ACC112 (cell line): ENCODE measurements at regions not wholly inside any gene's neighbourhood (a gene's known extent, or its start where the extent isn't known, plus 50 kb on each side); places are given as distances from the start of the nearest gene placed in this dataset.

Experiments used
- H2AFZ ChIP-seq: fragments of 200-600 bp; sonication (generic); one replicate; pipeline ENCODE4 v1.6.0; 2017; ENCODE audit warnings: antibody characterized with exemption, low read length; ENCODE audit not compliant: unreplicated experiment
- H3K27ac ChIP-seq: fragments of 200-600 bp; sonication (generic); 2 replicates; pipeline ENCODE4 v1.5.1; 2014; ENCODE audit warnings: low read depth, mild to moderate bottlenecking, antibody characterized with exemption, low read length, moderate library complexity
- H3K27me3 ChIP-seq: fragments of 200-600 bp; sonication (generic); 2 replicates; pipeline ENCODE4 v1.6.1; 2014; ENCODE audit warnings: mild to moderate bottlenecking, antibody characterized with exemption, low read length, moderate library complexity, mixed read lengths; ENCODE audit not compliant: insufficient read depth
- H3K36me3 ChIP-seq: fragments of 200-600 bp; sonication (generic); 2 replicates; pipeline ENCODE4 v1.6.1; 2016; ENCODE audit warnings: mild to moderate bottlenecking, antibody characterized with exemption, low read length, moderate library complexity, mixed read lengths; ENCODE audit not compliant: insufficient read depth
- H3K4me1 ChIP-seq: fragments of 200-600 bp; sonication (generic); one replicate; pipeline ENCODE4 v1.6.1; 2016; ENCODE audit warnings: low read length, mixed read lengths; ENCODE audit not compliant: insufficient read depth, unreplicated experiment, control insufficient read depth
- H3K4me3 ChIP-seq: fragments of 200-600 bp; sonication (generic); 2 replicates; pipeline ENCODE4 v1.5.1; 2014; ENCODE audit warnings: mild to moderate bottlenecking, low read depth, low read length
- H3K79me2 ChIP-seq: fragments of 200-600 bp; sonication (generic); one replicate; pipeline ENCODE4 v1.6.0; 2016; ENCODE audit warnings: low read length; ENCODE audit not compliant: control insufficient read depth, unreplicated experiment, insufficient read depth

DNA sequence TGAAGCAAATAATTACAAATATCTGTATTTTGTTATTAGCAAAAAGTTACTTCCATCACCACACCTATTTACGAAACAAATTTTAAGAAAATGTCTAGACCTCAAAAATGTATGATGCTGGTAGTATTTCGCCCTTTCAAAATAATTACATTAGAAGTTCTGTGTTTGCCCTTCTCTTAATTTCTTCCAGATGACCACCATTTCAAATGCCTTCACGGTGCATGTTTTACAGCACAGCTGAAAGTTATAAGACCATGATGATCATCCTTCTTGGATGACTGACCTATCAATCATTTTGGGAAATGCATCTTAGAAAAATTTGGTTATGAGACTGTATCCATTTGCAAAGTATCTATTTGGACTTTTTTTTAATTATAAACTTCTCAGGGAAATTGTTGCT is 390.8 kb downstream of the SLITRK6 start:
- Histone ChIP-seq H3K27ac (no peak overlapping the region), H3K4me1 (no peaks in the 10 kb centered on the region), H2AFZ (no peak overlapping the region)

DNA sequence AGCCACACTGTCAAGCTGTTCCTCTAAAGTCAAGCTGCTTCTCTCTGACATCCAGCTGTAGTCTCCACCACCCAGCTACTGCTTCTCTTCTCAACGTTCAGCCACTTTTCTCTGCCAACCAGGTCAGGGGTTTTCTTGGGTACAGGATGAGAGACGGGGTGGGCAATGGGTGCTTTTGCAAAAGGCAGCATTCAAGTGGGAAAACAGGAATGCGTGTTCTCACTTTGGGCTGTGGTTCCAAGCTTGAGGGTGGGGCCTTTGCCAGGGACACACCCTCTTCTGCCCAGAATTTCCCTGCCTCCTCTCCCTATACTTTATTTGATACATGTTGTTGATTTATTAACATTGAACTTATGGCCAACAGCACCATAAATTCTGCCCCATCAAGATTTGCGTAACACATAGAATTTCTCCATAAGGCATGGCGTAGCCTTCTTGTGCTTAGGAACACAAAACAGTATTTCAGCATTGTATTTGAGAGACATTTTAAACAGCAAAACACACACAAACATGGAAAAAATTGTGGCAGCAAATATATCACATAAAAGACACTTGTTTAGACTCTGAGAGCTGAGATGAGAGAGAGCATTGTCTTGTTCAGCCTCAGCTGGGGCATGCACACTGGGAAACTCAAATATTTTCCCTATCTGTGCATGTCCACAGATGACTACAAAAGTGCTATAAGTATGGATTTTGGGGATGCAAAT is 392.8 kb downstream of the SLITRK6 start:
- Histone ChIP-seq H2AFZ (no peak overlapping the region), H3K4me3 (no peak overlapping the region), H3K79me2 (no peaks in the 10 kb centered on the region)

More for the DNA sequence above, 390.8 kb downstream of the SLITRK6 start:
- Histone ChIP-seq H3K36me3 (no peaks in the 10 kb centered on the region), H3K4me3 (no peak overlapping the region), H3K27me3 (no peaks in the 10 kb centered on the region), H3K79me2 (no peaks in the 10 kb centered on the region)

DNA sequence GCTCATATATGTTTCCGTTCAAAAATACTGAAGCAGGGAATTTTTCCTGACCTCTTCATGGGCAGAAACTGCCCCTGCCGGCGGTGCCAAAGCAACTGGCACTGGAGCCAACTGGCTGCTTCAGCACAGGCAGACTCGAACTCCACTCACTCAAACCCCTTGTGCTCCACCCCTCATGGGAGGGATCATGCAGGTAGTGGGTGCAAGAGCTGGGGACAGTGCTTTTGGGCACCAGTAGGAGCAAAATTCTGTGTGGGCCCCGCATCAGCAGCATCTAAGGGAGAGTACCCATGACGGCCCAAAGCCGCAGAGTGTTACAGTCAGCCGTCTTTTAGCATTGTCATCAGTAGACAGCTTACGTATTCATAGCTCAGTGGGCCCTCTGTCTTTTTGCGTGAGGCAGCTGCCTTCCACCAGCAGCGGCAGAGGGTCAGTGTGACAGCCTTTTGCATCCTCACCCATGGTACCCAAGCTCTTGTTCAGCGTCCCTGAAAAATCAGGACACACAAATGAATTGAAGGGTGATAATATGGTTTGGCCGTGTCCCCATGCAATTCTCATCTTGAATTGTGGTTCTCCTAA is 393.8 kb downstream of the SLITRK6 start:
- Histone ChIP-seq H3K4me3 (no peak overlapping the region), H3K27me3 (no peaks in the 10 kb centered on the region), H3K36me3 (no peaks in the 10 kb centered on the region), H3K79me2 (no peaks in the 10 kb centered on the region), H3K27ac (no peak overlapping the region), H2AFZ (no peak overlapping the region), H3K4me1 (no peaks in the 10 kb centered on the region)

More for the DNA sequence above, 392.8 kb downstream of the SLITRK6 start:
- Histone ChIP-seq H3K27ac (no peak overlapping the region), H3K27me3 (no peaks in the 10 kb centered on the region), H3K36me3 (no peaks in the 10 kb centered on the region), H3K4me1 (no peaks in the 10 kb centered on the region)

DNA sequence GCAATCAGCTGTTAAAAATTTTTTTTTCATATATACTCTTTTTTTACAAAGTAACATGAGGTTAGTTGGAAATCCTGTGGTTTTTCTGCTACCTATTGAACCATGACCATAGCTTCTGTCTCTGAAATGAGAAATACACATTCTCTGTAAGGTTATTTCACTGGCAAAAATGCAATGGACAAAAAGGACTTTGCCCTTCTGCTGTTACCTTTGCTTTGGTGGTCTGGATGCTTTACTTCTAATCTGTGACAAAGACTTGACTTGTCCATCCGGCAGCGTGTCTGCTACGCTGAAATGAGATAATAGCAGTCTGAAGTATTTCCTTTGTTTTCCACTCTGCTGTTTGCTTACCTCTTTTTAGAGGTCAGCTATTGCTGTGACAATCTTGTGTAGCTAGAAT is 412.8 kb downstream of the SLITRK6 start:
- Histone ChIP-seq H3K36me3 (no peaks in the 10 kb centered on the region), H3K27me3 (no peaks in the 10 kb centered on the region), H2AFZ (no peak overlapping the region), H3K27ac (no peak overlapping the region), H3K4me3 (no peak overlapping the region), H3K4me1 (no peaks in the 10 kb centered on the region), H3K79me2 (no peaks in the 10 kb centered on the region)

DNA sequence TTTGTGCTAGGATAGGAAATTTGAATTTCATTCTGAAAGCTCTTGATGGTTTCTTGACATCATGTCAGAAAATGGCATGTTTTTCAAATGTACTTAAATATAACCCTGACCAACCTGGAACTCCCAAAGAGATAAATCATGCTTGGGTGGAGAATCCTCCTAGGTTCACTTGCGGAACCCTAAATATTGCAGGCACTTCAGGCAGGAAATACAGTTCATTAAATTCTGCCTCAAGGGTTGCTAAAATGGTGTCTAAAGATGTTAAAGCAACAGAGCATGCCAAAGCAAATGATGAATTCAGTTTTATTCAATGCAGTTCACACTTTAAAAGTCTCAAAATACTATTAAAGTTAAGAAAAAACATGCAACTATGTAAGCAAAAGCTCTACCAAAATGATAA is 415.9 kb downstream of the SLITRK6 start:
- Histone ChIP-seq H3K4me1 (no peaks in the 10 kb centered on the region), H3K27ac (no peak overlapping the region), H3K36me3 (no peaks in the 10 kb centered on the region), H3K4me3 (no peak overlapping the region), H3K27me3 (no peaks in the 10 kb centered on the region), H3K79me2 (no peaks in the 10 kb centered on the region), H2AFZ (no peak overlapping the region)

DNA sequence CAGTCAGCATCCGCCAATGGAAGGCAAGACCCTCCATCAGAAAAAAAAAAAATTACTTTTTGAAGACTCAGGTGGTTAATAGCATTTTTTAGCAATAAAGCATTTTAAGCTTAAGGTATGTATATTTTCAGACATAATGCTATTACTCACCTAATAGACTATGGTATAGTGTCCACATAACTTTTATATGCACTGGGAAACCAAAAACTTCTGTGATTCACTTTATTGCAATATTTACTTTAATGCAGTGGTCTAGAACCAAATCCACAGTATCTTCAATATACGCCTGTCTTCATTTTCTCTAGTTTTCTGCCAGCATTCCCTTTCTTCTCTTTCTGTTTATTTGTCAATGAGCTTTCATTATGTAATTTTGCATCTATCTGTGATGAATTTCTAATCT is 418.1 kb downstream of the SLITRK6 start:
- H3K27ac ChIP-seq, result no peak overlapping the region
- H3K36me3 ChIP-seq, result no peaks in the 10 kb centered on the region
- H3K4me1 ChIP-seq, result no peaks in the 10 kb centered on the region
- H2AFZ ChIP-seq, result no peak overlapping the region
- no peak overlapping the region for H3K4me3 ChIP-seq
- no peaks in the 10 kb centered on the region for H3K27me3 ChIP-seq
- H3K79me2 ChIP-seq, result no peaks in the 10 kb centered on the region

DNA sequence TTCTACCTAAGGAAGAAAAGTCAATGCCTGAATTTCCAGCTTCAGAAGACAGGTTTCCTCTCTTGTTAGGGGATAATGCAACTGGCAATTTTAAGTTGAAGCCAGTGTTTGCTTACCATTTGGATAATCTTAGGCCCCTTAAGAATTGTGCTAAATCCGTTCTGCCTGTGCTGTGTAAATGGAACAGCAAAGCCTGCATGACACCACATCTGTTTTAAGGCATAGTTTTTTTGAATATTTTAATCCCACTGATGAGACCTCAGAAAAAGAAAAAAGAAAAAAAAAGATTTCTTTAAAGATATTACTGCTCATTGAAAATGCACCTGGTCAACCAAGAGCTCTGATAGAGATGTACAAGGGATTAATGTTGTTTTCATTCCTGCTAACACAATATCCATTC is 419.2 kb downstream of the SLITRK6 start:
- no peaks in the 10 kb centered on the region for H3K36me3 ChIP-seq
- H2AFZ ChIP-seq, result peak overlapping the region; percentile 16

DNA sequence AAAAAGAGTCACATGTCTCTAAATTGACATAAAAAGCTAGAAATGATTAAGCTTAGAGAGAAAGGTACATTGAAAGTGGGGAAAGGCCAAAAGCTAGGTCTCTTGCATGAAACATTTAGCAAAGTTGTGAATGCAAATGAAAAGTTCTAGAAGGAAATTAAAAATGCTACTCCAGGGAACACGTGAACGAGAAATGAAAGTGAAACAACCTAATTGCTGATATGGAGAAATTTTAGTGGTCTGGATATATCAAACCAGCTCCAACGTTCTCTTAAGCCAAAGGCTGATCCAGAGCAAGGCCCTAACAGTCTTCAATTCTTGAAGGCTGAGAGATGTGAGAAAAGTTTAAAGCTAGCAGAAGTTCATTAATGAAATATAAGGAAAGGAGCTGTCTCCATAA is 419.8 kb downstream of the SLITRK6 start:
- H3K27ac ChIP-seq, result no peak overlapping the region
- H2AFZ ChIP-seq, result peak overlapping the region; percentile 16
- H3K4me3 ChIP-seq, result peak overlapping the region; percentile 69
- no peaks in the 10 kb centered on the region for H3K27me3 ChIP-seq
- no peaks in the 10 kb centered on the region for H3K4me1 ChIP-seq
- no peaks in the 10 kb centered on the region for H3K36me3 ChIP-seq
- H3K79me2 ChIP-seq, result no peaks in the 10 kb centered on the region

More for the DNA sequence above, 419.2 kb downstream of the SLITRK6 start:
- Histone ChIP-seq H3K27me3 (no peaks in the 10 kb centered on the region), H3K27ac (no peak overlapping the region), H3K4me3 (peak overlapping the region; percentile 69), H3K4me1 (no peaks in the 10 kb centered on the region), H3K79me2 (no peaks in the 10 kb centered on the region)

DNA sequence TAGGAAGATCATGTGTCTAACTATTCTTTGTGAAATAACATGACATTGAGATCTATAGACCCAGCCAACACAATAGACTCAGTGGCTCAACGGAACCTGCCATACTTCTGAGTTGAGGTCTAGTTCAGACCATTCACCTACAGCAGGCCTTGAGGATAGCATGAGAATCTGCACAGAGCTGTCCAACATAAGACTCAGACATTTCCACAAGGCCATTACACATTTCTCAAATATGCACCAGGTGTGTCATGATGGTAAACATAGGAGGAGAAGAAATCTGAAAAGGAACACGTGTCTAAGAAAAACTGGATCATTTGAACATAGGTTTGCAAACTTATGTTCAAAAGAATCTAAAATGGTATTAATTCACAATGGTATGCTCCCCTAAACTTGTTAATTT is 421.4 kb downstream of the SLITRK6 start:
- no peaks in the 10 kb centered on the region for H3K4me1 ChIP-seq
- no peaks in the 10 kb centered on the region for H3K79me2 ChIP-seq
- no peak overlapping the region for H3K27ac ChIP-seq
- H2AFZ ChIP-seq, result no peak overlapping the region
- H3K27me3 ChIP-seq, result no peaks in the 10 kb centered on the region
- H3K4me3 ChIP-seq, result no peak overlapping the region
- H3K36me3 ChIP-seq, result no peaks in the 10 kb centered on the region

DNA sequence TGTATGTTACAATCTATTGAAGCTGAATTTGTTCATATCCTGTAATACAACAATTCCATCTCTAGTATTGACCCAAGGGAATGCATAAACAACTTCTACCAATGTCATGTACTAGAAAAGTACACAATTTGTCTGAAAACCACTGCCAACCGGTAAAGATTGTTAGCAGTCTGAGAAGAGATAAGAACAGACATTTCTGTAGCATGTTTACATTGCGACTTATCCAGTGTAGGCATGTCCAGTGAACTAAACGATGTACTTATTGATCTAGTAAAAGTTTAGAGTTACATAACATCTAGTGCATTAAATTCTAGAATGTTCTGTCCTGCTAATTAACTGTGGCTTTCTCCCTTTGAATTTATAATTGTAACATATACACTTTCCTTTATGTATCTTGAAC is 425.9 kb downstream of the SLITRK6 start:
- Histone ChIP-seq H3K4me3 (no peak overlapping the region), H2AFZ (no peak overlapping the region), H3K27me3 (no peaks in the 10 kb centered on the region), H3K36me3 (no peaks in the 10 kb centered on the region), H3K4me1 (no peaks in the 10 kb centered on the region), H3K79me2 (no peaks in the 10 kb centered on the region), H3K27ac (no peak overlapping the region)

DNA sequence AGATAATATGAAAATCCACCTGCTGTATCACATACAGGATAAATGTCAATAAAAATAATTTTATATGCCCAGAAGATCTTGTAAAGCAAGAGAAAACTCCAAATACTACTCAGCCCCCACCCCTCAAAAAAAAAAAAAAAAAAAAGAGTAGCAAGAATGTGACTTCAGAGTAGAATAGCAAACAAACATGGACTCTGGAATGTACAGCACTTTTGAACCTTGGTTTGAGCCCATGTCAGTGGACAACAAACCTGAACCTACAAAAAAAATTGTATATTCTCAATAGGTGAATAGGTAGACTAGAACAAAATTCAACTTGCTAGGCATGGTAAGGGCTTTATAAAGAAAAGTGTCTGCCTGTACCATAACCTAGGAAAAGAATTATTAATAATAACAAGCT is 428.0 kb downstream of the SLITRK6 start:
- Histone ChIP-seq H3K4me3 (no peak overlapping the region), H3K4me1 (no peaks in the 10 kb centered on the region), H3K36me3 (no peaks in the 10 kb centered on the region), H3K27ac (no peak overlapping the region), H3K79me2 (no peaks in the 10 kb centered on the region), H2AFZ (no peak overlapping the region), H3K27me3 (no peaks in the 10 kb centered on the region)
